B cell (primary cell): ENCODE measurements at regions not wholly inside any gene's neighbourhood (a gene's known extent, or its start where the extent isn't known, plus 50 kb on each side); places are given as distances from the start of the nearest gene placed in this dataset.

Experiments used
- ATAC-seq: fragments of 200-7000 bp; cut with Tn5 transposase; one replicate; pipeline ENCODE4 v1.10.0; 2021; ENCODE audit warnings: low read depth, mild to moderate bottlenecking, moderate number of reproducible peaks, moderate library complexity
- CTCF ChIA-PET: fragments of 350-600 bp; sonication (Branson Sonifier 250); formaldehyde crosslinking; loops from one replicate; lab custom pipeline; 2021; ENCODE audit warnings: antibody characterized with exemption, inconsistent platforms; lab: Charles Lee
- POLR2A ChIA-PET: fragments of 350-600 bp; sonication (Branson Sonifier 250); formaldehyde crosslinking; loops from one replicate; lab custom pipeline; 2021; ENCODE audit warnings: antibody characterized with exemption; lab: Charles Lee
- DNase-seq: peaks from one replicate; pipeline ENCODE4 v3.0.0; 2013
- H2AFZ ChIP-seq: 2 replicates; pipeline ENCODE4 v1.6.1; 2012; ENCODE audit warnings: mild to moderate bottlenecking, low read depth, low read length; ENCODE audit not compliant: insufficient read depth, poor library complexity, severe bottlenecking
- H3K27ac ChIP-seq, 2 donors: 1 replicate in 1 of 2; 2 replicates in 1 of 2; pipeline ENCODE4 v1.5.1; 2012 to 2013; ENCODE audit warnings: low read length in 2 of 2, mild to moderate bottlenecking in 2 of 2, moderate library complexity in 1 of 2
- H3K27me3 ChIP-seq, 4 experiments: fragments of 200-600 bp in 1 of 4; sonication (generic) in 1 of 4; replicated peaks in 1 of 4; 1 replicate in 2 of 4; 2 replicates in 2 of 4; pipeline versions ENCODE4 v1.6.1 to v1.7.0; 2013 to 2016; ENCODE audit warnings: low read length in 3 of 4, mild to moderate bottlenecking in 2 of 4, mixed read lengths in 1 of 4, moderate library complexity in 1 of 4; ENCODE audit not compliant: insufficient read depth in 4 of 4, control insufficient read depth in 3 of 4; ENCODE audit errors: control extremely low read depth in 1 of 4
- H3K36me3 ChIP-seq, 2 experiments: replicated peaks in 1 of 2; 1 replicate in 1 of 2; 2 replicates in 1 of 2; pipeline versions ENCODE4 v1.6.1 to v1.7.1; 2013; ENCODE audit warnings: low read length in 1 of 2; ENCODE audit not compliant: insufficient read depth in 2 of 2, control insufficient read depth in 1 of 2; ENCODE audit errors: control extremely low read depth in 1 of 2, extremely low read depth in 1 of 2
- H3K4me1 ChIP-seq, 2 donors: fragments of 200-600 bp in 1 of 2; sonication (generic) in 1 of 2; 1 replicate in 1 of 2; 2 replicates in 1 of 2; pipeline versions ENCODE4 v1.5.1 to v1.6.1; 2013 to 2017; ENCODE audit warnings: low read length in 2 of 2; ENCODE audit not compliant: control insufficient read depth in 2 of 2, insufficient read depth in 2 of 2
- H3K4me2 ChIP-seq: replicated peaks from 2 replicates; pipeline ENCODE3; 2012; ENCODE audit warnings: mild to moderate bottlenecking, low read depth, low read length; ENCODE audit not compliant: poor library complexity, severe bottlenecking
- H3K4me3 ChIP-seq, 5 experiments: fragments of 200-600 bp in 1 of 5; sonication (generic) in 1 of 5; 1 replicate in 3 of 5; 2 replicates in 2 of 5; pipeline versions ENCODE4 v1.5.1 to v1.7.0; 2011 to 2016; ENCODE audit warnings: low read length in 4 of 5, mild to moderate bottlenecking in 4 of 5, low read depth in 2 of 5, control low read depth in 1 of 5, moderate library complexity in 1 of 5; ENCODE audit not compliant: insufficient read depth in 1 of 5; ENCODE audit errors: control extremely low read depth in 1 of 5, extremely low read depth in 1 of 5
- H3K79me2 ChIP-seq: fragments of 200-600 bp; sonication (generic); one replicate; pipeline ENCODE4 v1.6.0; 2016; ENCODE audit warnings: low read length; ENCODE audit not compliant: control insufficient read depth, insufficient read depth
- H3K9ac ChIP-seq: fragments of 200-600 bp; sonication (generic); 2 replicates; pipeline ENCODE4 v1.6.1; 2017; ENCODE audit warnings: mild to moderate bottlenecking, low read length, moderate library complexity
- H3K9me3 ChIP-seq, 3 donors: one replicate each; pipeline versions ENCODE4 v1.6.1 to v1.7.1; 2013; ENCODE audit warnings: low read length in 2 of 3; ENCODE audit not compliant: control insufficient read depth in 2 of 3, insufficient read depth in 1 of 3; ENCODE audit errors: control extremely low read depth in 1 of 3
- H4K20me1 ChIP-seq: 2 replicates; pipeline ENCODE4 v1.6.0; 2012; ENCODE audit warnings: mild to moderate bottlenecking, low read length; ENCODE audit not compliant: insufficient read depth, control insufficient read depth, poor library complexity, severe bottlenecking
- H3K27ac Mint-ChIP-seq: one replicate; pipeline ENCODE4 v1.8.0; 2021; ENCODE audit warnings: mixed read lengths
- H3K27me3 Mint-ChIP-seq: one replicate; pipeline ENCODE4 v1.8.0; 2021; ENCODE audit warnings: mixed read lengths
- H3K4me1 Mint-ChIP-seq: one replicate; pipeline ENCODE4 v1.8.0; 2021; ENCODE audit warnings: mixed read lengths
- H3K4me3 Mint-ChIP-seq: one replicate; pipeline ENCODE4 v1.8.0; 2021; ENCODE audit warnings: mixed read lengths
- H3K9me3 Mint-ChIP-seq: one replicate; pipeline ENCODE4 v1.8.0; 2022; ENCODE audit warnings: mixed read lengths; ENCODE audit not compliant: insufficient read depth
- EZH2 ChIP-seq: IDR thresholded peaks from 2 replicates; pipeline ENCODE4 v1.6.1; 2012; ENCODE audit warnings: borderline replicate concordance, low read depth, mild to moderate bottlenecking, moderate library complexity, low read length; ENCODE audit not compliant: insufficient read depth, poor library complexity, severe bottlenecking
- WGBS: methylation state at CpG from one replicate; pipeline ENCODE4 v1.1.5; 2013; ENCODE audit warnings: missing lambda C conversion rate; ENCODE audit not compliant: insufficient coverage; 5-methylcytosine and 5-hydroxymethylcytosine counted together
- intact Hi-C: fragments of 100-400 bp; cut with micrococcal nuclease; formaldehyde crosslinking; loops from one replicate; pipeline ENCODE4 v1.10.0; 2022
- TF ChIP-seq, protein P1 (sequence below): fragments of 200-600 bp; IDR thresholded peaks from one replicate; pipeline ENCODE4 v1.8.0; 2022; ENCODE audit warnings: antibody characterized with exemption, mild to moderate bottlenecking

DNA sequence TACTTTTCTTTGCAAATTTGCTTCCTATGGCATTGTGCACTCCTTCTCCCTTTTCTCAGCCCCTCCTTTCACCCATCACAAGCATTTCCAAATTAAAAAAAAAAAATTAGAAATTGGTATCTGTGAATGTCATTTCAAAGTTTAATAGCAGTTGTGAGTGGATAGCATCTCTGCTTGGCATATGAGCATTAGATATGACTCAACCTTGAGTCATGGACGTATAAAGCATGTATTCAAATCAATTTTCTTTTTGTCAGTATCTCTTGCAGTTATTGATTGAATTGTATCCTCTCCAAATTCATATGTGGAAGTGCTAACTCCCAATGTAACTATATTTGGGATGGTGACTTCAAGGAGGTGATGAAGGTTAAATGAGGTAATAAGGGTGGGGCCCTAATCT lies 60.1 kb upstream of the MAP3K7 start:
- Mint-ChIP-seq H3K4me3 (no peak overlapping the region), H3K9me3 (no peaks in the 10 kb centered on the region), H3K27ac (no peak overlapping the region), H3K4me1 (no peaks in the 10 kb centered on the region), H3K27me3 (peaks cover 28% of the 10 kb centered on the region)
- Histone ChIP-seq H3K4me2 (no peak overlapping the region), H3K4me3 (no peak overlapping the region), H3K27me3 (no peaks in the 10 kb centered on the region), H3K9ac (no peak overlapping the region), H2AFZ (no peak overlapping the region), H4K20me1 (no peaks in the 10 kb centered on the region), H3K27ac (no peak overlapping the region), H3K4me1 (no peaks in the 10 kb centered on the region), H3K9me3 (no peaks in the 10 kb centered on the region), H3K36me3 (no peaks in the 10 kb centered on the region), H3K79me2 (no peaks in the 10 kb centered on the region)
- WGBS = no CpG with 5 or more reads among the region's 1 CpG
- TF ChIP-seq, protein P1, sequence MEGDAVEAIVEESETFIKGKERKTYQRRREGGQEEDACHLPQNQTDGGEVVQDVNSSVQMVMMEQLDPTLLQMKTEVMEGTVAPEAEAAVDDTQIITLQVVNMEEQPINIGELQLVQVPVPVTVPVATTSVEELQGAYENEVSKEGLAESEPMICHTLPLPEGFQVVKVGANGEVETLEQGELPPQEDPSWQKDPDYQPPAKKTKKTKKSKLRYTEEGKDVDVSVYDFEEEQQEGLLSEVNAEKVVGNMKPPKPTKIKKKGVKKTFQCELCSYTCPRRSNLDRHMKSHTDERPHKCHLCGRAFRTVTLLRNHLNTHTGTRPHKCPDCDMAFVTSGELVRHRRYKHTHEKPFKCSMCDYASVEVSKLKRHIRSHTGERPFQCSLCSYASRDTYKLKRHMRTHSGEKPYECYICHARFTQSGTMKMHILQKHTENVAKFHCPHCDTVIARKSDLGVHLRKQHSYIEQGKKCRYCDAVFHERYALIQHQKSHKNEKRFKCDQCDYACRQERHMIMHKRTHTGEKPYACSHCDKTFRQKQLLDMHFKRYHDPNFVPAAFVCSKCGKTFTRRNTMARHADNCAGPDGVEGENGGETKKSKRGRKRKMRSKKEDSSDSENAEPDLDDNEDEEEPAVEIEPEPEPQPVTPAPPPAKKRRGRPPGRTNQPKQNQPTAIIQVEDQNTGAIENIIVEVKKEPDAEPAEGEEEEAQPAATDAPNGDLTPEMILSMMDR = no peak
- no peak for TF ChIP-seq EZH2
- ChIA-PET POLR2A (no interaction called here), CTCF (no interaction called here)
- DNase-seq (no peak), ATAC-seq (no peak)
- intact Hi-C loops = no loop called here

DNA sequence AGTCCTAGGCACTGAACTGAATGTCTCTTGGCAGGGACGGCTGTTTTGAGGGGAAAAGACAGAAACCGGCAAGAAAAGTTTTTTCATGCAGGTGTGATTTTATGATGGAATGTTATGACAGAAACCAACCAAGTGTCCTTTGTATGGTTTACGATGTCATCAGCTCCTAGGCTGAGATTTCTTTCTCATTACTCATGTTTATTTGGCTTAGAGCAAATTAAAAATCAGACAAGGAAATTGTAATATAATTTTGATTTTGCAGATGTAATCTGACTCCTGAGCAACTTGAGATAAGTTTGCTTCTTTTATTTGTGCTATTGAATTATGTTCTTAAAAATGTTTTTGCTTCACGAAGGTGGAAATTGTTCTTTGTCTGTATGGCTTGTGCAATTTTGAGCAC lies 58.8 kb upstream of the MAP3K7 start:
- Histone ChIP-seq H2AFZ (no peak overlapping the region), H3K9me3 (no peaks in the 10 kb centered on the region), H3K4me2 (no peak overlapping the region), H3K4me3 (no peak overlapping the region), H3K9ac (no peak overlapping the region), H4K20me1 (no peaks in the 10 kb centered on the region), H3K4me1 (no peaks in the 10 kb centered on the region), H3K79me2 (no peaks in the 10 kb centered on the region), H3K36me3 (no peaks in the 10 kb centered on the region), H3K27ac (no peak overlapping the region), H3K27me3 (no peaks in the 10 kb centered on the region)
- Mint-ChIP-seq H3K27me3 (peaks cover 32% of the 10 kb centered on the region), H3K9me3 (no peaks in the 10 kb centered on the region), H3K4me3 (no peak overlapping the region), H3K4me1 (no peaks in the 10 kb centered on the region), H3K27ac (no peak overlapping the region)
- WGBS = 100% methylated on average over 2 of the region's 4 CpGs
- DNase-seq = no peak
- POLR2A ChIA-PET = no interaction called here
- intact Hi-C loops = no loop called here
- ATAC-seq = no peak
- TF ChIP-seq EZH2 = no peak
- TF ChIP-seq, protein P1 = no peak
- CTCF ChIA-PET = no interaction called here
